WERI-Rb-1 (cell line): ENCODE measurements at regions not wholly inside any gene's neighbourhood (a gene's known extent, or its start where the extent isn't known, plus 50 kb on each side); places are given as distances from the start of the nearest gene placed in this dataset.

Source experiments
- DNase-seq: peaks from one replicate; pipeline ENCODE4 v3.0.0-alpha.2; 2020
- H3K27ac ChIP-seq: fragments of 250-450 bp; sonication (Bioruptor Pico); 2 replicates; pipeline ENCODE4 v1.5.1; 2020; ENCODE audit warnings: mild to moderate bottlenecking, moderate library complexity
- H3K27me3 ChIP-seq: fragments of 250-450 bp; sonication (Bioruptor Pico); 2 replicates; pipeline ENCODE4 v1.5.1; 2021; ENCODE audit warnings: mild to moderate bottlenecking, low read depth, moderate library complexity; ENCODE audit not compliant: insufficient read depth, severe bottlenecking
- H3K36me3 ChIP-seq: fragments of 250-450 bp; sonication (Bioruptor Pico); 2 replicates; pipeline ENCODE4 v1.5.1; 2020; ENCODE audit warnings: mild to moderate bottlenecking, moderate library complexity
- H3K4me3 ChIP-seq: 2 replicates; pipeline ENCODE4 v1.5.1; 2011; ENCODE audit warnings: low read depth, mild to moderate bottlenecking, control low read depth, low read length
- H3K9me3 ChIP-seq: fragments of 250-450 bp; sonication (Bioruptor Pico); 2 replicates; pipeline ENCODE4 v1.5.1; 2021; ENCODE audit warnings: mild to moderate bottlenecking, moderate library complexity; ENCODE audit not compliant: severe bottlenecking
- TF ChIP-seq, protein P1 (sequence below): IDR thresholded peaks from 2 replicates; pipeline ENCODE4 v1.5.1; 2011; ENCODE audit warnings: low read depth, mild to moderate bottlenecking, control low read depth, inconsistent platforms, low read length

- no peak for DNase-seq
- peaks cover 1% of the 10 kb centered on the region for H3K9me3 ChIP-seq
- no peak overlapping the region for H3K27ac ChIP-seq
- TF ChIP-seq, protein P1, sequence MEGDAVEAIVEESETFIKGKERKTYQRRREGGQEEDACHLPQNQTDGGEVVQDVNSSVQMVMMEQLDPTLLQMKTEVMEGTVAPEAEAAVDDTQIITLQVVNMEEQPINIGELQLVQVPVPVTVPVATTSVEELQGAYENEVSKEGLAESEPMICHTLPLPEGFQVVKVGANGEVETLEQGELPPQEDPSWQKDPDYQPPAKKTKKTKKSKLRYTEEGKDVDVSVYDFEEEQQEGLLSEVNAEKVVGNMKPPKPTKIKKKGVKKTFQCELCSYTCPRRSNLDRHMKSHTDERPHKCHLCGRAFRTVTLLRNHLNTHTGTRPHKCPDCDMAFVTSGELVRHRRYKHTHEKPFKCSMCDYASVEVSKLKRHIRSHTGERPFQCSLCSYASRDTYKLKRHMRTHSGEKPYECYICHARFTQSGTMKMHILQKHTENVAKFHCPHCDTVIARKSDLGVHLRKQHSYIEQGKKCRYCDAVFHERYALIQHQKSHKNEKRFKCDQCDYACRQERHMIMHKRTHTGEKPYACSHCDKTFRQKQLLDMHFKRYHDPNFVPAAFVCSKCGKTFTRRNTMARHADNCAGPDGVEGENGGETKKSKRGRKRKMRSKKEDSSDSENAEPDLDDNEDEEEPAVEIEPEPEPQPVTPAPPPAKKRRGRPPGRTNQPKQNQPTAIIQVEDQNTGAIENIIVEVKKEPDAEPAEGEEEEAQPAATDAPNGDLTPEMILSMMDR, result no peak
- H3K36me3 ChIP-seq, result no peaks in the 10 kb centered on the region
- no peaks in the 10 kb centered on the region for H3K27me3 ChIP-seq
- H3K4me3 ChIP-seq, result no peak overlapping the region
Measured at GRCh38 chr6:43897571-43898302, 127.7 kb downstream of the VEGFA start.

- Histone ChIP-seq H3K9me3 (no peaks in the 10 kb centered on the region), H3K27ac (no peak overlapping the region), H3K27me3 (no peaks in the 10 kb centered on the region), H3K4me3 (no peak overlapping the region), H3K36me3 (no peaks in the 10 kb centered on the region)
- TF ChIP-seq, protein P1, result no peak
- DNase-seq, result no peak
Measured at GRCh38 chr6:43896329-43897255, 126.6 kb downstream of the VEGFA start.

DNA sequence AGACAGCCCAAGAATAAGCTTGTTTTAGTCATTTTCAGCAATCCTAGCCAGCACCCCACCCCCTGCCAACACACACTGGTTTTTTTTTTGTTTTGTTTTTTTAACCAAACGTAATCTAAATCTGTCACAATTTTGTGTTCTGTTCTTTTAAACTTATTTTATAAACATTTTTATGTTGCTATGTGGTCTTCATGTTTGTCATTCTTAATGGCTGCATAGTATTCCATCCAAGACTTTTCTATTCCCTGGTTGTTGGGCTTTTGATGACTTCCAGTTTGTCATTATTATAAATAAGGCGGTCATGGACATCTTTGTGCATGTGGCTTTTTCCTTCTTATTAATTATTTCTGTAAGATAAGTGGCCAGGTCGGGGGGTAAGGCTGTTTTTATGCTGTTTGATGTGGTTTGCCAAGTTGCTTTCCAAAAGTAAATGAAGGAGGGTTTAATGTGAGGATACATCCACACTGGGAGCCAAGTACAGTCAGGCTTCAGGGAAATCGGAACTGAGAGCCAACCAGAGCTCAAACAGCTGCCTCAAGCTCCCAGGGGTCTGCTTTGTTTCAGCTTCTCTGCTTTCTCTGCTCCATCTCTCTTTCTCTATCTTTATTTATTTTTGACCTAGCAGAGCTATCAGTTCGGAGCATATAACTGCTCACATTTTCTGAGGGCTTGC, 125.8 kb downstream of the VEGFA start:
- DNase-seq, result no peak
- no peaks in the 10 kb centered on the region for H3K9me3 ChIP-seq
- TF ChIP-seq, protein P1, result no peak
- H3K36me3 ChIP-seq, result no peaks in the 10 kb centered on the region
- H3K27ac ChIP-seq, result no peak overlapping the region
- no peak overlapping the region for H3K4me3 ChIP-seq
- H3K27me3 ChIP-seq, result no peaks in the 10 kb centered on the region

DNA sequence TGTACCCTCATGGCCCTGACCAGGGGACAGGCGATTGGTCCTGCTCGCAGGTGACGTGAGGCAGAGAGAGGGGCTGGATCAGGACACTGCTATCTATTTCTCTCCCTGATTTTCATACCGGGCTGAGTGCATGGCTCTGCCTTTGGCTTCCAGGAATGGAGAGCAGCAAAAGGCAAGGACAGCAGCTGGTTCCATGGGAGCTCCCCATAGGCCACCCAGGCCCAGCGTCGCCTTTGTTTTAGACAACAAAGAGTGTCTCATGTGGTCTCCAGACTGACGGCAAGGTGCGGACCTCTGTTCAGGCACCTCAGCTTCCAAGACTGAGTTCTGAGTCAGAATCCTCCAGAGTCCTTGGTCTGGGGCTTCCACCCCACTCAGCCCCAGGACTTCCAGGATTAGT, 123.1 kb downstream of the VEGFA start:
- TF ChIP-seq, protein P1, result no peak
- no peak overlapping the region for H3K4me3 ChIP-seq
- no peak for DNase-seq

DNA sequence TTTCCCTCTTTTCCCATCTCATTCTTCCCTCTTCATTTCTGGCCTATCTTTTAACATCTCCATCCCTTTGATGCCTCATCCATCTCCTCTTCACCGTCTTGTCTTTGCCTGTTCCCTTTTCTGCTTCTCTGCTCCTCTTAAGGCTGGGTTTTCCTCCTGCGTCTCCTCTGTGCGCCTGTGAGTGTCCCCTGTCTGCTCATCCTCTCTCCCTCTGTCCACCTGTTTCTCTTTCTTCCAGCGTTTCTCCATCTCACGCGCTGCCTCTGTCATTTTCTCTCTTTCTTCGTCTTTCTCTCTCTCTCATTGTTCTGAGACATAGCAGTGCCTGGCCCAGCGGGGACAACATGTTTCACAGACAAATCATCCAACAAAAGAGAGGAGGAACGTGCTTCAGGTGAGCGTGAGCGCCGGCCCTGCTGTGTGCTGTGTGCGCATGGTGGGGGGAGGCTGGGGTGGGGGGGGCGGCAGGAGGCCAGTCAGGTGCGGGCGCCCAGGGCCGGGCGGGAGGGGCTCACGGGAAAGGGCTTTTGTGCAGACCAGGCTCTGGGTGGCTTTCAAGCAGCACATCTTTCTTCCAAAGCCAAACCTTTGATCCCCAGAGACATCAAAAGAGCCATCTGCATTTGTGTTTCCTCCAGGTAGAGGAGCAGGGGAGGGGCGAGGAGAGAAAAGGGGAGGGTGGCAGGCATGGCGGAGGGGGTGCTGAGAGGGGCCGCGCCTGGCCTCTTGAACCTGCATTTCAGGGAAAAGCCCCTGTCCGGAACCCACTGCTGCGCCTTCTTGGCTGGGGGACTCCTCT, 121.3 kb downstream of the VEGFA start:
- Histone ChIP-seq H3K4me3 (peak overlapping the region; percentile 22), H3K36me3 (no peaks in the 10 kb centered on the region), H3K27me3 (no peaks in the 10 kb centered on the region), H3K27ac (peak overlapping the region; percentile 52), H3K9me3 (no peaks in the 10 kb centered on the region)
- TF ChIP-seq, protein P1, result no peak
- DNase-seq, result peak; percentile 46

More for the DNA sequence above, 123.1 kb downstream of the VEGFA start:
- Histone ChIP-seq H3K27ac (no peak overlapping the region), H3K27me3 (no peaks in the 10 kb centered on the region), H3K36me3 (no peaks in the 10 kb centered on the region), H3K9me3 (no peaks in the 10 kb centered on the region)
